ENCODE measurements at regions not wholly inside any gene's neighbourhood (a gene's known extent, or its start where the extent isn't known, plus 50 kb on each side); places are given as distances from the start of the nearest gene placed in this dataset.

GRCh38 chr13:61316647-61317046, 99.0 kb downstream of the PCDH20 start:
- Histone ChIP-seq H3K79me2 (ENCODE audit: insufficient read depth, low read depth, low read length) (no peaks in the 10 kb centered on the region), H3K36me3 (ENCODE audit: insufficient read depth, low read length) (no peaks in the 10 kb centered on the region), H3K9me2 (ENCODE audit: insufficient read depth, low read length) (no peaks in the 10 kb centered on the region), H3K9me3 (ENCODE audit: low read length) (no peaks in the 10 kb centered on the region), H3K4me2 (ENCODE audit: low read length) (no peak overlapping the region), H3K27ac (ENCODE audit: low read depth, low read length, poor library complexity, severe bottlenecking) (no peak overlapping the region), H3K4me3 (ENCODE audit: low read depth, low read length, poor library complexity, severe bottlenecking) (no peak overlapping the region), H4K20me1 (ENCODE audit: insufficient read depth, low read length) (no peaks in the 10 kb centered on the region), H2AFZ (ENCODE audit: low read length) (no peak overlapping the region), H3K4me1 (ENCODE audit: insufficient read depth, low read length, poor library complexity, severe bottlenecking) (no peaks in the 10 kb centered on the region)
- TF ChIP-seq, protein P1, sequence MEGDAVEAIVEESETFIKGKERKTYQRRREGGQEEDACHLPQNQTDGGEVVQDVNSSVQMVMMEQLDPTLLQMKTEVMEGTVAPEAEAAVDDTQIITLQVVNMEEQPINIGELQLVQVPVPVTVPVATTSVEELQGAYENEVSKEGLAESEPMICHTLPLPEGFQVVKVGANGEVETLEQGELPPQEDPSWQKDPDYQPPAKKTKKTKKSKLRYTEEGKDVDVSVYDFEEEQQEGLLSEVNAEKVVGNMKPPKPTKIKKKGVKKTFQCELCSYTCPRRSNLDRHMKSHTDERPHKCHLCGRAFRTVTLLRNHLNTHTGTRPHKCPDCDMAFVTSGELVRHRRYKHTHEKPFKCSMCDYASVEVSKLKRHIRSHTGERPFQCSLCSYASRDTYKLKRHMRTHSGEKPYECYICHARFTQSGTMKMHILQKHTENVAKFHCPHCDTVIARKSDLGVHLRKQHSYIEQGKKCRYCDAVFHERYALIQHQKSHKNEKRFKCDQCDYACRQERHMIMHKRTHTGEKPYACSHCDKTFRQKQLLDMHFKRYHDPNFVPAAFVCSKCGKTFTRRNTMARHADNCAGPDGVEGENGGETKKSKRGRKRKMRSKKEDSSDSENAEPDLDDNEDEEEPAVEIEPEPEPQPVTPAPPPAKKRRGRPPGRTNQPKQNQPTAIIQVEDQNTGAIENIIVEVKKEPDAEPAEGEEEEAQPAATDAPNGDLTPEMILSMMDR (conservative IDR thresholded peaks at IDR 0.05; ENCODE audit: low read length) = no peak
- TF ChIP-seq EZH2phosphoT487 (IDR thresholded peaks at IDR 0.05; ENCODE audit: borderline replicate concordance, low read depth, low read length) = no peak
- DNase-seq (ENCODE audit: low spot score) = no peak
- intact Hi-C loops (cut with micrococcal nuclease; ENCODE audit: unreplicated experiment) = no loop called here
- no TSS peak for BruUV-seq (replicated peaks)
- ChIA-PET POLR2A (interaction anchor here (0.6 kb wide), 1 partner anchor 109 kb away, joined by 4 read pairs; no protein-coding TSS in a partner anchor), CTCF (ENCODE audit: unreplicated experiment) (no interaction called here)

- BruUV-seq (replicated peaks) = no TSS peak
- no peaks in the 10 kb centered on the region for H3K79me2 ChIP-seq (ENCODE audit: insufficient read depth, low read depth, low read length)
- POLR2A ChIA-PET = no interaction called here
- intact Hi-C loops (cut with micrococcal nuclease; ENCODE audit: unreplicated experiment) = no loop called here
- CTCF ChIA-PET (ENCODE audit: unreplicated experiment) = no interaction called here
- no peaks in the 10 kb centered on the region for H4K20me1 ChIP-seq (ENCODE audit: insufficient read depth, low read length)
- TF ChIP-seq, protein P1 (conservative IDR thresholded peaks at IDR 0.05; ENCODE audit: low read length) = no peak
- no peak for TF ChIP-seq EZH2phosphoT487 (IDR thresholded peaks at IDR 0.05; ENCODE audit: borderline replicate concordance, low read depth, low read length)
- H3K9me2 ChIP-seq (ENCODE audit: insufficient read depth, low read length) = no peaks in the 10 kb centered on the region
- H3K4me2 ChIP-seq (ENCODE audit: low read length) = no peak overlapping the region
- H3K9me3 ChIP-seq (ENCODE audit: low read length) = no peaks in the 10 kb centered on the region
- H3K4me1 ChIP-seq (ENCODE audit: insufficient read depth, low read length, poor library complexity, severe bottlenecking) = no peaks in the 10 kb centered on the region
- H3K27ac ChIP-seq (ENCODE audit: low read depth, low read length, poor library complexity, severe bottlenecking) = no peak overlapping the region
- H3K36me3 ChIP-seq (ENCODE audit: insufficient read depth, low read length) = no peaks in the 10 kb centered on the region
- no peak for DNase-seq (ENCODE audit: low spot score)
- H2AFZ ChIP-seq (ENCODE audit: low read length) = no peak overlapping the region
- no peak overlapping the region for H3K4me3 ChIP-seq (ENCODE audit: low read depth, low read length, poor library complexity, severe bottlenecking)
Observed at GRCh38 chr13:61294467-61295191, 121.0 kb downstream of the PCDH20 start.

- Histone ChIP-seq H2AFZ (ENCODE audit: low read length) (no peak overlapping the region), H4K20me1 (ENCODE audit: insufficient read depth, low read length) (no peaks in the 10 kb centered on the region), H3K9me3 (ENCODE audit: low read length) (no peaks in the 10 kb centered on the region), H3K4me3 (ENCODE audit: low read depth, low read length, poor library complexity, severe bottlenecking) (no peak overlapping the region), H3K9me2 (ENCODE audit: insufficient read depth, low read length) (no peaks in the 10 kb centered on the region), H3K36me3 (ENCODE audit: insufficient read depth, low read length) (no peaks in the 10 kb centered on the region), H3K4me1 (ENCODE audit: insufficient read depth, low read length, poor library complexity, severe bottlenecking) (no peaks in the 10 kb centered on the region), H3K27ac (ENCODE audit: low read depth, low read length, poor library complexity, severe bottlenecking) (no peak overlapping the region), H3K79me2 (ENCODE audit: insufficient read depth, low read depth, low read length) (no peaks in the 10 kb centered on the region), H3K4me2 (ENCODE audit: low read length) (no peak overlapping the region)
- ChIA-PET CTCF (ENCODE audit: unreplicated experiment) (interaction anchor here (0.6 kb wide), 1 partner anchor 450 kb away, joined by 3 read pairs; no protein-coding TSS in a partner anchor), POLR2A (interaction anchor here (0.6 kb wide), 1 partner anchor 10 kb away, joined by 3 read pairs; no protein-coding TSS in a partner anchor)
- intact Hi-C loops (cut with micrococcal nuclease; ENCODE audit: unreplicated experiment) = no loop called here
- TF ChIP-seq, protein P1 (conservative IDR thresholded peaks at IDR 0.05; ENCODE audit: low read length) = peak; percentile 63
- TF ChIP-seq EZH2phosphoT487 (IDR thresholded peaks at IDR 0.05; ENCODE audit: borderline replicate concordance, low read depth, low read length) = no peak
- DNase-seq (ENCODE audit: low spot score) = peak; percentile 8
- no TSS peak for BruUV-seq (replicated peaks)
Observed at GRCh38 chr13:61286148-61286745, 129.4 kb downstream of the PCDH20 start.
